ENCODE measurements at regions not wholly inside any gene's neighbourhood (a gene's known extent, or its start where the extent isn't known, plus 50 kb on each side); places are given as distances from the start of the nearest gene placed in this dataset.

- no peak for DNase-seq
Observed at GRCh38 chr7:25830215-25830614, 321.8 kb upstream of the NFE2L3 start.

- no peak for DNase-seq
Observed at GRCh38 chr7:25831062-25831691, 320.8 kb upstream of the NFE2L3 start.

DNA sequence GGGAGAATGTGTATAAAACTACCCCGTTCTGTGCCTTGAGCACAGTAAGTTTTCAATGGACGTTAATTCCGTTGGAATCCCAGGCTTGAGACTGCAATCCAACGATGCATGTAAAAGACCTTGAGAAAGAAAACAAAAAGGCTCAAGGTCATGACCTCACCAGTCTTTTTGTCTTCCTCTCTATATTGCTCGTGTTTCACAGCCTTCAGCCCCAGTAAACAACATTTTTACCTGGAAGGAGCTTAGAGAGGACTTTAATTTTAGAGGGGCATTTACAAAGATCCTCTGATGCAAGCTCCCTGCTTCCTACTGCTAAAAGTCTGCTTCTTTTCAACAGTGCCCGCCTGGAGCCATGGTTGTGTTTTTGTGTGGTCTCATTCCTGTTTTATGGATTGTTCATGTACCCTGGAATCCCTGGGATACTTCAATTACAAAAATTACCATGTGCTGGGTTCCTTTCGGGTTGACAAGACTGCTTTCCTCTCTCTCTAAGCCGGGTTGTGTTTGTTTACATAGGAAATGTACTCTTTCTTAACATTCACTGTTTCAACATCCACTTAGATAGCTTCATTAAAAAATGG is 320.1 kb upstream of the NFE2L3 start:
- no peak for DNase-seq

GRCh38 chr7:25832456-25832855 is 319.5 kb upstream of the NFE2L3 start:
- no peak for DNase-seq

GRCh38 chr7:25832929-25833328 is 319.1 kb upstream of the NFE2L3 start:
- no peak for DNase-seq

DNA sequence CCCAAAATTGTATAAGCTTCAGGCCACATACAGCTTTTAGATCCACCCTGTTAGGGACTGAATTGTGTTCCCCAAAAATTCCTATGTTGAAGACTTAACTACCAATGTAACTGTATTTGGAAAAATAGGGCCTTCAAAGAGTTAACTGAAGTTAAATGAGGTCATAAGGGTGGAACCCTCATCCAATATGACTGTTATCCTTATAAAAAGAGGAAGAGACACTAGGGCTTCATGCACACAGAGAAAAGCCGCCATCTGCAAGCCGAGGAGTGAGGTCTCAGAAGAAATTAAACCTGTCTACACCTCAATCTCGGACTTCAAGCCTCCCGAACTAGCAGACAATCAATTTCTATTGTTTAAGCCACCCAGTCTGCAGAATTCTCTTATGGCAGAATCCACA is 317.9 kb upstream of the NFE2L3 start:
- no peak for DNase-seq

- DNase-seq = no peak
Observed at GRCh38 chr7:25835197-25835596, 316.8 kb upstream of the NFE2L3 start.

- no peak for DNase-seq
Observed at GRCh38 chr7:25839084-25839769, 312.8 kb upstream of the NFE2L3 start.

- DNase-seq = no peak
Observed at GRCh38 chr7:25840209-25840792, 311.7 kb upstream of the NFE2L3 start.

GRCh38 chr7:25841575-25841974 is 310.4 kb upstream of the NFE2L3 start:
- no peak for DNase-seq

DNA sequence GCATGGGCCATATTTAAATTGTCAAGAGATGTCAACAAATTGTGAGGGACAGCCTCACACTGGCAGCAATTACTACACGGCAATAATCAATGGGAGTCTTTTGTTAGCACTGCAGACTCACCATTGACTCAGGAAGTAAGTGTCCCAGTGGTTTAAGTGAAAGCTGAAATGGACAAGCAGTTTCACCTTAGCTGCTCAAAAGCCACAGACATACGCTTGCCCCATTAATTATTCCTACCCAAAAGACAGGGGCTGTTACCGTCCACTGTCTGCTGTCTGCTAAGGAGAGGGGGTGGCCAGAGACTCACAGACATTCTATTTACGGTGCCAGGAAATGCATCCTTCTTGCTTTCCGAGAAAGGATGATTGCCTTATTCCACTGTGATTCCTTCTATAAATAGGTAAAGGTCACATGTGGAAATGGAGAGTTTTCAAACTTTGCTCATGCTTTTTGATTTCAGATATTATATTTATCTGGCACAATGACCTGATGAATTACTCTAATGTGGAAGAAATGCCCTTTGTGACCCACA is 309.7 kb upstream of the NFE2L3 start:
- no peak for DNase-seq

GRCh38 chr7:25843467-25843866 is 308.5 kb upstream of the NFE2L3 start:
- no peak for DNase-seq

- no peak for DNase-seq
Observed at GRCh38 chr7:25844102-25844870, 307.7 kb upstream of the NFE2L3 start.

- DNase-seq = no peak
Observed at GRCh38 chr7:25845464-25845863, 306.5 kb upstream of the NFE2L3 start.

- DNase-seq = no peak
Observed at GRCh38 chr7:25846722-25847121, 305.3 kb upstream of the NFE2L3 start.

DNA sequence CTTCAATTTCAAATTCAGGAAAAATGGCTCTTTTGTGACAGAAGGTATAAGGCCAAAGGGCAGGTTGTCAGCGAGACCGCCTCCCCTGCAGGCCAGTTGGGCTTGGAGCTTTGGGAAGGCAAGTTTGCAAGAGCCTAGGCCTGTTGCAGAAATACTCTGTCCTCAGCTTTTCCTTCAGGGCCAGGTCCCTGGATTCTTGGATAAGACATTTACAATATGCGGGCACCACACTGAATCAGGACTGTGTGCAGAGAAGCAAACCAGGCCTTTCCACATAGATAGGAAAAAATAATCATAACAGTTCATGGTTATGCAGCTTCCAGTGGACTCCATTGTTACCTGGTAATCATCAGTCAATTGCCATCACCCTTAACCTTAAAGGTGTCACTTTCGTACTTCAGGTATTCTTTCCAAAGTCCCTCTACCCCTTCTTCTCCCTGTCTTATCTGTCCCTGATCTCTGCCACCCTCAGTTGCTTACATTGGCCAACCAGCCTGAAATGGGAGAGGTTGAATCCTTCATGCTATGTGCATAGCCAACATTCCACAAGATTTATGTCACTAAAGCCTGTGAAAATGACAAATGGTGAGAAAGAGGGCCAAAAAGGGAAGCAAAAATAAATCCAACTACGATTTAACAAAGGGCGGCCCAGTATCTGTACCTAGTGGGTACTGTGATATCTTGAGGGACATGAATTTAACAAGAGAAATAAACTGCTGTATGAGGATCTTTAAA is 304.5 kb upstream of the NFE2L3 start:
- no peak for DNase-seq

- no peak for DNase-seq
Observed at GRCh38 chr7:25849500-25850184, 302.4 kb upstream of the NFE2L3 start.

- DNase-seq = no peak
Observed at GRCh38 chr7:25850216-25850615, 301.8 kb upstream of the NFE2L3 start.

DNA sequence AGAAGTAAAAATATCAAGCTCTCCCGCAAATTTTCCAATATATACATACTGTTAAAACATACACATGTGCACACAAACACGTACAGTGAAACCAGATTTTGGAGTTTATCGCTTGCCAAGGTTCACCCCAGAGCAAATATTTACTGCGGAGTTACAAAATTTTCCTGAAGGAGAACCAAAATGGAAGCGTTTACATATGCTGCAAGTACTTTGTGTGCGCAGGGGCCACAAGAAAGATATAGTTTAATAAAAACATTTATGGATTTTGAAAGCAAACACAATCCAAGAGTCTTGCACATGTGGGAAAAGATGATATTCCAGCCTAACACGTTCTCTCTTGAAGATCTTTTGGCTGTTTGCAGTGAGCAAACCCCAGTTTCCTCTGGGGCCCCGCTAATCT is 301.3 kb upstream of the NFE2L3 start:
- DNase-seq = no peak

DNA sequence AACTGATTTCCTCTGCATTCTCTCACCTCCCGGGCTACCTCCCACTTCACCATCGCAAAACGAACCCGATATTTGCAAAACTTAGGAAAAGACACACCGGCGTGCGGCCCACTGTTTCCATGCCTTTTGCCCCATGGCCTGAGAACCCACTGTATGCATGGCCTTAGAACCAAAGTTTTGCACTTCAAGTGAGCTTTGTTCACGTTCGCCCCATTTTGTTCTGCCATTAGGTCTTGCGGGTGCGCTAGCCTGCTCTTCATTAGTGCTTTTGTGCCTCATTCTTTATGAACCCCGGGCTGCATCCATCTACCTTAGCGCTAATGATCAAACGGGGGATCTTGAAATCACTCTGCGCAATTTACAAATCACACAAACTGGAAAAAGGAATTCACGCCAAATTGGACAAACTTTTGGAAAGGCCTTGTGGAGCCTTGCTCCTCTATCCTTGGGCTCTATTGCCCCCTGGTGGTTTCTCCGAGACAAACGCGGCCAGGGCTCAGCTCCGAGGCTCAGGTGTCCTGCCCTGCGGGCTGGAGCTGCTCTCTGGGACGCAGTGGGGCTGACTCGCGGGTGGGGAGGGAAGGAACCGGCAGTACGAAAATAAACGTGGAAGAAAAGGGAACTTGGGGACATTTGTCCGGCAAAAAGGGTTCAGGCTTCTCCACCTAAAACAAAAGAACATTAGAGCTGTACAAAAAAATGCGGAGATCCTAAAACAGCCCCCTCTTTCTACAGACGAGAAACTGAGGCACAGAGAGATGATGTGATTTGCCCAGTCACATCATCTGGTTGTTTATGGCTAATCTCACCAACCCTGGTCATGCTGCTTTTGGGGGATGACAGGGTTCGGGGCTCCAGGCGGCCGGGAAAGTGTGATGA is 300.4 kb upstream of the NFE2L3 start:
- no peak for DNase-seq

Measured in activated gamma-delta T cell (primary cell).